ENCODE measurements at regions not wholly inside any gene's neighbourhood (a gene's known extent, or its start where the extent isn't known, plus 50 kb on each side); places are given as distances from the start of the nearest gene placed in this dataset.

GRCh38 chr19:21612403-21612872 is 107.0 kb downstream of the ZNF429 start:
- H3K4me2 ChIP-seq (ENCODE audit: low read length): no peak overlapping the region
- H3F3A ChIP-seq (ENCODE audit: insufficient read depth, low read length): no peaks in the 10 kb centered on the region
- no peak overlapping the region for H3K27ac ChIP-seq (ENCODE audit: low read depth, low read length, poor library complexity, severe bottlenecking)

GRCh38 chr19:21611659-21612402 is 106.4 kb downstream of the ZNF429 start:
- Histone ChIP-seq H3K4me1 (ENCODE audit: insufficient read depth, low read length, severe bottlenecking) (no peaks in the 10 kb centered on the region), H2AFZ (ENCODE audit: low read length) (no peak overlapping the region), H3K9ac (ENCODE audit: low read length) (no peak overlapping the region), H3K9me2 (ENCODE audit: low read depth, low read length) (no peaks in the 10 kb centered on the region), H3K4me2 (ENCODE audit: low read length) (no peak overlapping the region), H3K79me2 (ENCODE audit: insufficient read depth, low read length) (no peaks in the 10 kb centered on the region), H3K36me3 (ENCODE audit: insufficient read depth, low read length) (no peaks in the 10 kb centered on the region), H3F3A (ENCODE audit: insufficient read depth, low read length) (no peaks in the 10 kb centered on the region), H3K4me3 (ENCODE audit: low read depth, low read length, poor library complexity, severe bottlenecking) (no peak overlapping the region), H4K20me1 (ENCODE audit: insufficient read depth, low read length) (no peaks in the 10 kb centered on the region), H3K27ac (ENCODE audit: low read depth, low read length, poor library complexity, severe bottlenecking) (no peak overlapping the region), H3K27me3 (ENCODE audit: insufficient read depth, low read length) (no peaks in the 10 kb centered on the region), H3K9me3 (ENCODE audit: low read length) (no peaks in the 10 kb centered on the region)
- TF ChIP-seq CTCF (IDR thresholded peaks at IDR 0.05; ENCODE audit: low read length) (no peak), EZH2 (IDR thresholded peaks at IDR 0.05; ENCODE audit: borderline replicate concordance, low read length) (no peak)

More at GRCh38 chr19:21612403-21612872, 107.0 kb downstream of the ZNF429 start:
- no peak overlapping the region for H3K4me3 ChIP-seq (ENCODE audit: low read depth, low read length, poor library complexity, severe bottlenecking)
- H3K9me3 ChIP-seq (ENCODE audit: low read length): no peaks in the 10 kb centered on the region
- H3K27me3 ChIP-seq (ENCODE audit: insufficient read depth, low read length): no peaks in the 10 kb centered on the region
- H3K36me3 ChIP-seq (ENCODE audit: insufficient read depth, low read length): no peaks in the 10 kb centered on the region
- H2AFZ ChIP-seq (ENCODE audit: low read length): no peak overlapping the region
- no peaks in the 10 kb centered on the region for H3K79me2 ChIP-seq (ENCODE audit: insufficient read depth, low read length)
- H3K4me1 ChIP-seq (ENCODE audit: insufficient read depth, low read length, severe bottlenecking): no peaks in the 10 kb centered on the region
- no peaks in the 10 kb centered on the region for H3K9me2 ChIP-seq (ENCODE audit: low read depth, low read length)
- no peaks in the 10 kb centered on the region for H4K20me1 ChIP-seq (ENCODE audit: insufficient read depth, low read length)
- TF ChIP-seq CTCF (IDR thresholded peaks at IDR 0.05; ENCODE audit: low read length): no peak
- TF ChIP-seq EZH2 (IDR thresholded peaks at IDR 0.05; ENCODE audit: borderline replicate concordance, low read length): no peak
- H3K9ac ChIP-seq (ENCODE audit: low read length): no peak overlapping the region

GRCh38 chr19:21610787-21611186 is 105.4 kb downstream of the ZNF429 start:
- no peak overlapping the region for H3K4me3 ChIP-seq (ENCODE audit: low read depth, low read length, poor library complexity, severe bottlenecking)
- no peaks in the 10 kb centered on the region for H3K27me3 ChIP-seq (ENCODE audit: insufficient read depth, low read length)
- H3F3A ChIP-seq (ENCODE audit: insufficient read depth, low read length): no peaks in the 10 kb centered on the region
- H3K4me2 ChIP-seq (ENCODE audit: low read length): no peak overlapping the region
- no peak overlapping the region for H3K27ac ChIP-seq (ENCODE audit: low read depth, low read length, poor library complexity, severe bottlenecking)
- H3K4me1 ChIP-seq (ENCODE audit: insufficient read depth, low read length, severe bottlenecking): no peaks in the 10 kb centered on the region
- no peaks in the 10 kb centered on the region for H4K20me1 ChIP-seq (ENCODE audit: insufficient read depth, low read length)
- no peak overlapping the region for H2AFZ ChIP-seq (ENCODE audit: low read length)
- H3K36me3 ChIP-seq (ENCODE audit: insufficient read depth, low read length): no peaks in the 10 kb centered on the region
- TF ChIP-seq CTCF (IDR thresholded peaks at IDR 0.05; ENCODE audit: low read length) (no peak), EZH2 (IDR thresholded peaks at IDR 0.05; ENCODE audit: borderline replicate concordance, low read length) (no peak)
- no peaks in the 10 kb centered on the region for H3K9me3 ChIP-seq (ENCODE audit: low read length)
- no peaks in the 10 kb centered on the region for H3K79me2 ChIP-seq (ENCODE audit: insufficient read depth, low read length)
- H3K9me2 ChIP-seq (ENCODE audit: low read depth, low read length): no peaks in the 10 kb centered on the region
- H3K9ac ChIP-seq (ENCODE audit: low read length): no peak overlapping the region

Data from OCI-LY1 (cell line).